Cardiac muscle cell (in vitro differentiated cells and primary cell): ENCODE measurements at regions not wholly inside any gene's neighbourhood (a gene's known extent, or its start where the extent isn't known, plus 50 kb on each side); places are given as distances from the start of the nearest gene placed in this dataset.

Experiments used
- DNase-seq, 2 donors: peaks; one replicate each; pipeline versions ENCODE4 v3.0.0 to v3.0.0-alpha.2; 2010 to 2017; ENCODE audit warnings: low read depth in 1 of 2, low spot score in 1 of 2
- H3K27ac ChIP-seq: fragments of 200-600 bp; sonication (generic); 2 replicates; pipeline ENCODE4 v1.5.1; 2016
- H3K27me3 ChIP-seq: fragments of 200-600 bp; sonication (generic); 2 replicates; pipeline ENCODE4 v1.6.0; 2016; ENCODE audit warnings: control low read depth
- H3K36me3 ChIP-seq: fragments of 200-600 bp; sonication (generic); 2 replicates; pipeline ENCODE4 v1.5.1; 2016; ENCODE audit warnings: control low read depth
- H3K4me1 ChIP-seq: fragments of 200-600 bp; sonication (generic); 2 replicates; pipeline ENCODE4 v1.8.1; 2017; ENCODE audit warnings: low read depth, mild to moderate bottlenecking, mixed run types
- H3K4me3 ChIP-seq: fragments of 200-600 bp; sonication (generic); 2 replicates; pipeline ENCODE4 v1.5.1; 2016; ENCODE audit warnings: mild to moderate bottlenecking
- H3K9me3 ChIP-seq: fragments of 200-600 bp; sonication (generic); 2 replicates; pipeline ENCODE4 v1.5.1; 2017; ENCODE audit warnings: low read depth, mild to moderate bottlenecking, control low read depth
- TF ChIP-seq, protein P1 (sequence below): IDR thresholded peaks from 2 replicates; pipeline ENCODE4 v1.5.1; 2012; ENCODE audit warnings: low read depth, mild to moderate bottlenecking, low read length

DNA sequence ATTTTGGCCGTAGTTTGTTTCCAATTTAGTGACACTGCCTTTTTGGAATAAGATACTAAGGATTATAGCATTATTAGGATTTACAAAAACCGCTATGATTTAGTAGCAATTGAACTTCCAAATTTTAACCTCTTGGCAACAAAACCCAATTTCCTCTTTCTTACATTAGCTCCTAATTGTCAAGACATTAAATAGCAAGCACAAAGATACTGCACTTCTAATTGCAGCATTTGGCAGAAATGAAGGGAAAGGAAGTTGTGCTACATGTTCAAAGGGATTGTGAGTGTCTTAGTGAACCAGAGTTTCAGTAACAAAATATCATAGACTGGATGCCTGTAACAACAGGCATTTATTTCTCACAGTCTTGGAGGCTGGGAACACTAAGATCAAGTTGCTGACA, 99.9 kb downstream of the NUF2 start:
- Histone ChIP-seq H3K27ac (no peak overlapping the region), H3K4me1 (peaks cover 10% of the 10 kb centered on the region), H3K27me3 (no peaks in the 10 kb centered on the region), H3K36me3 (no peaks in the 10 kb centered on the region), H3K4me3 (no peak overlapping the region), H3K9me3 (no peaks in the 10 kb centered on the region)
- peak in 1 of 2 donors; percentile 37 for DNase-seq
- TF ChIP-seq, protein P1, sequence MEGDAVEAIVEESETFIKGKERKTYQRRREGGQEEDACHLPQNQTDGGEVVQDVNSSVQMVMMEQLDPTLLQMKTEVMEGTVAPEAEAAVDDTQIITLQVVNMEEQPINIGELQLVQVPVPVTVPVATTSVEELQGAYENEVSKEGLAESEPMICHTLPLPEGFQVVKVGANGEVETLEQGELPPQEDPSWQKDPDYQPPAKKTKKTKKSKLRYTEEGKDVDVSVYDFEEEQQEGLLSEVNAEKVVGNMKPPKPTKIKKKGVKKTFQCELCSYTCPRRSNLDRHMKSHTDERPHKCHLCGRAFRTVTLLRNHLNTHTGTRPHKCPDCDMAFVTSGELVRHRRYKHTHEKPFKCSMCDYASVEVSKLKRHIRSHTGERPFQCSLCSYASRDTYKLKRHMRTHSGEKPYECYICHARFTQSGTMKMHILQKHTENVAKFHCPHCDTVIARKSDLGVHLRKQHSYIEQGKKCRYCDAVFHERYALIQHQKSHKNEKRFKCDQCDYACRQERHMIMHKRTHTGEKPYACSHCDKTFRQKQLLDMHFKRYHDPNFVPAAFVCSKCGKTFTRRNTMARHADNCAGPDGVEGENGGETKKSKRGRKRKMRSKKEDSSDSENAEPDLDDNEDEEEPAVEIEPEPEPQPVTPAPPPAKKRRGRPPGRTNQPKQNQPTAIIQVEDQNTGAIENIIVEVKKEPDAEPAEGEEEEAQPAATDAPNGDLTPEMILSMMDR: no peak

GRCh38 chr1:163422738-163423404, 101.1 kb downstream of the NUF2 start:
- no peaks in the 10 kb centered on the region for H3K27me3 ChIP-seq
- H3K4me3 ChIP-seq: no peak overlapping the region
- no peaks in the 10 kb centered on the region for H3K9me3 ChIP-seq
- peaks cover 10% of the 10 kb centered on the region for H3K4me1 ChIP-seq
- H3K36me3 ChIP-seq: no peaks in the 10 kb centered on the region
- DNase-seq: no peak
- TF ChIP-seq, protein P1: no peak
- H3K27ac ChIP-seq: no peak overlapping the region

DNA sequence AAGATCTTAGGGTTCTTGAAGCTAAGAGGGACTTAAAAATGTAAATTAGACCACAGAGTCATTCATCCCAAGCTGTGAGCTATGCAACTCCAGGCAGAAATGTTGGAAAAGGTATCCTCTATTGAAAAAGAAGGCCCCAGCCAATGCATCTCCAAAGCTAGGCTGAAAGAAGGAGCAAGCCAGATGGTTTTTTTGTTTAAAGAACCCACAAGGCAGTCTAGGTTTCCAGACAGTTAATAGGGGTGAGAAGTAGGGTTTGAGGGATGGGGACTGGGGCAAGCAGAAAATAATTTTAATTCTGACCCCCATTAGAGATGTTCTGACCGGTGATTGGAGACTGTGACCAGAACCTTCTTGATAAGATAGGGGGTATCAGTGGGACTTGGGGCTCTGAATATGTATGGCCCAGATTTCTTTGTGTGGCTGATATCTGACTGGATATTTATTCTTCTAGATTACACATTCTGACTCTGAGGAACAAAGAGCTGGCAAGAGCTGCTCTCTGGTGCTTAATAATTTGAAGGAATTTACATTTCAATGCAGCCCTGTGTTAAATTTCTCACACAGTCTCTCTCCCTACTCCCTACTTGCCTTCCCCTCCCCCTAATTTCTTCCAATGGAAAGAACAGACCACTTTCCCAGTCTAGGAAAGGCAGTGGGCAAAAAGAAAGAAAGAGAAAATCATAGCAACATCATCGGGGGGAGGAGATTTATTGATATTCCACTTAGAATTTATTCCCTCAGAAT, 104.9 kb downstream of the NUF2 start:
- TF ChIP-seq, protein P1: no peak
- H3K27me3 ChIP-seq: no peaks in the 10 kb centered on the region
- H3K36me3 ChIP-seq: no peaks in the 10 kb centered on the region
- DNase-seq: no peak
- H3K4me3 ChIP-seq: no peak overlapping the region
- no peak overlapping the region for H3K27ac ChIP-seq
- H3K9me3 ChIP-seq: no peaks in the 10 kb centered on the region
- peaks cover 5% of the 10 kb centered on the region for H3K4me1 ChIP-seq

GRCh38 chr1:163427279-163427678, 105.5 kb downstream of the NUF2 start:
- TF ChIP-seq, protein P1: no peak
- DNase-seq: no peak
- no peaks in the 10 kb centered on the region for H3K36me3 ChIP-seq
- no peak overlapping the region for H3K27ac ChIP-seq
- H3K27me3 ChIP-seq: no peaks in the 10 kb centered on the region
- H3K9me3 ChIP-seq: no peaks in the 10 kb centered on the region
- no peak overlapping the region for H3K4me3 ChIP-seq
- no peaks in the 10 kb centered on the region for H3K4me1 ChIP-seq

DNA sequence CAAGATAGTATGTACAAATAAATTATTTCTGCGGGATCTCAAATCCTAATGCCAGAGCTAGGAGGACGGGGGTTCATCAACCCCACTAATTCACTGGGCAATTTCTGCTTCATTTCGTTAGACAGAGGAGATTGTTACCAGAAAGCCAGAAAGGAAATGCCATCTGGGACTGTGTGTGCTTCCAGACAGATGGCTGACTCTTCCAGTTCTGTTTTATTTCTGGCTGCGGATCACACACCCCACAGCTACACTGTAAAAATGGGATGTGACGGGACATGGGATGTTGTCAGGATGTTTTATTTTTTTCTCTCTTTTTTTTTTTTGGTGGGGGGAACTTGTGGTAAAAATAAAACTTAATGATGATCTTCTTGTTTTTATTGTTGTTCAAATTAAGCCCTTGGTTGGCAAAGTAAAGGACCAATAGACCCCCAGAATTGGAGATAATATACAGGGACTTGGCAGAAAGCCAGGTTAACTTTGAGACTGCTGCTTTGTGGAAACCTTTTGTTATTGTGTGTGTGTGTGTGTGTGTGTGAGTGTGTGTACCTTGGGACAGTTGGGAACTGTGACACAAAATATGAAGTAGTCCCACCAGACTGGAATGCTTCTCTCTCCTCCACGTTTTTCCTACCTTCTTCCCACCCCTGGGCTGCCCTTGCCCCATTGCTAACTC, 114.5 kb downstream of the NUF2 start:
- no peak for DNase-seq
- Histone ChIP-seq H3K9me3 (no peaks in the 10 kb centered on the region), H3K36me3 (no peaks in the 10 kb centered on the region), H3K4me1 (peaks cover 14% of the 10 kb centered on the region), H3K27me3 (no peaks in the 10 kb centered on the region), H3K4me3 (no peak overlapping the region), H3K27ac (no peak overlapping the region)
- TF ChIP-seq, protein P1: no peak
